GM23248 (cell line): ENCODE measurements at regions not wholly inside any gene's neighbourhood (a gene's known extent, or its start where the extent isn't known, plus 50 kb on each side); places are given as distances from the start of the nearest gene placed in this dataset.

Experiments used
- DNase-seq: peaks from one replicate; pipeline ENCODE4 v3.0.0-alpha.2; 2015
- H2AFZ ChIP-seq: fragments of 200-600 bp; sonication (generic); 2 replicates; pipeline ENCODE4 v1.6.1; 2016; ENCODE audit warnings: antibody characterized with exemption
- H3F3A ChIP-seq: fragments of 200-600 bp; sonication (generic); 2 replicates; pipeline ENCODE4 v1.6.1; 2016; ENCODE audit warnings: mild to moderate bottlenecking, antibody characterized with exemption, mixed run types; ENCODE audit not compliant: insufficient read depth
- H3K27ac ChIP-seq: fragments of 200-600 bp; sonication (generic); 2 replicates; pipeline ENCODE4 v1.5.1; 2016; ENCODE audit warnings: mild to moderate bottlenecking
- H3K27me3 ChIP-seq: fragments of 200-600 bp; sonication (generic); replicated peaks from 2 replicates; pipeline ENCODE4 v1.6.1; 2016; ENCODE audit warnings: mild to moderate bottlenecking; ENCODE audit not compliant: insufficient read depth
- H3K36me3 ChIP-seq: fragments of 200-600 bp; sonication (generic); 2 replicates; pipeline ENCODE4 v1.6.1; 2016; ENCODE audit warnings: low read depth, mild to moderate bottlenecking
- H3K4me1 ChIP-seq: fragments of 200-600 bp; sonication (generic); 2 replicates; pipeline ENCODE4 v1.6.1; 2016; ENCODE audit warnings: mild to moderate bottlenecking; ENCODE audit not compliant: insufficient read depth
- H3K4me2 ChIP-seq: fragments of 200-600 bp; sonication (generic); one replicate; pipeline ENCODE4 v1.6.1; 2016; ENCODE audit warnings: mild to moderate bottlenecking; ENCODE audit not compliant: unreplicated experiment
- H3K4me3 ChIP-seq: fragments of 200-600 bp; sonication (generic); 2 replicates; pipeline ENCODE4 v1.5.1; 2016; ENCODE audit warnings: mild to moderate bottlenecking
- H3K79me2 ChIP-seq: fragments of 200-600 bp; sonication (generic); 2 replicates; pipeline ENCODE4 v1.6.1; 2016; ENCODE audit warnings: mild to moderate bottlenecking; ENCODE audit not compliant: insufficient read depth
- H3K9ac ChIP-seq: fragments of 200-600 bp; sonication (generic); 2 replicates; pipeline ENCODE4 v1.6.1; 2016; ENCODE audit warnings: mild to moderate bottlenecking
- H3K9me2 ChIP-seq: fragments of 200-600 bp; sonication (generic); 2 replicates; pipeline ENCODE4 v1.6.1; 2016; ENCODE audit warnings: mixed run types, mild to moderate bottlenecking, moderate library complexity; ENCODE audit not compliant: insufficient read depth
- H3K9me3 ChIP-seq: fragments of 200-600 bp; sonication (generic); one replicate; pipeline ENCODE4 v1.6.1; 2017; ENCODE audit warnings: low read depth
- H4K20me1 ChIP-seq: fragments of 200-600 bp; sonication (generic); 2 replicates; pipeline ENCODE4 v1.6.0; 2016; ENCODE audit not compliant: insufficient read depth
- EZH2 ChIP-seq: fragments of 200-600 bp; sonication (generic); IDR thresholded peaks from 2 replicates; pipeline ENCODE4 v1.6.1; 2018; ENCODE audit warnings: antibody characterized with exemption, mild to moderate bottlenecking; ENCODE audit not compliant: insufficient read depth, poor library complexity, severe bottlenecking
- EZH2phosphoT487 ChIP-seq: fragments of 200-600 bp; sonication (generic); IDR thresholded peaks from 2 replicates; pipeline ENCODE4 v1.6.1; 2018; ENCODE audit warnings: antibody characterized with exemption, moderate library complexity, mild to moderate bottlenecking, low read depth; ENCODE audit not compliant: insufficient read depth
- WGBS, 2 experiments: methylation state at CpG; one replicate each; pipeline ENCODE4 v1.1.6; 2015 to 2017; ENCODE audit warnings: low lambda C conversion rate in 2 of 2, low coverage in 1 of 2; ENCODE audit errors: missing lambda C conversion rate in 2 of 2; 5-methylcytosine and 5-hydroxymethylcytosine counted together
- in situ Hi-C: fragments of 300-500 bp; cut with MboI; formaldehyde crosslinking; loops from 2 replicates; pipeline ENCODE4 v1.15.0; 2020

DNA sequence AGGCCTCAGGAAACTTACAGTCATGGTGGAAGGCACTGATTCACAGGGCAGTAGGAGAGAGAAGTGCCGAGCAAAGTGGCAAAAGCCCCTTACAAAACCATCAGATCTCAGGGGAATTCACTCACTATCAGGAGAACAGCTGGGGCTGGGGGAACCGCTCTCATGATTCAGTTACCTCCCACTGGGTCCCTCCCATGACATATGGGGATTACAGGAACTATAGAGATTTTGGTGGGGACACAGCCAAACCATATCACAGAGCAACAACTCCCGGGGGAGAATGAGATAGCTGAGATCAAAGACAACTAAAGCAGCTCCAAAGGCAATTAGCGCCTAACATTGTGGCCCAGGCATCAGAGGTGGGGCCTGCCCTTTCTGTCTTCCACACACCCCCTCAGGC, 85.4 kb upstream of the VOPP1 start:
- H3K9me2 ChIP-seq: no peaks in the 10 kb centered on the region
- no peak overlapping the region for H3K27ac ChIP-seq
- H3K27me3 ChIP-seq: no peaks in the 10 kb centered on the region
- no peaks in the 10 kb centered on the region for H3K4me1 ChIP-seq
- H3K4me3 ChIP-seq: no peak overlapping the region
- no peaks in the 10 kb centered on the region for H3K36me3 ChIP-seq
- H3K9ac ChIP-seq: no peak overlapping the region
- H3K9me3 ChIP-seq: no peaks in the 10 kb centered on the region
- no peaks in the 10 kb centered on the region for H3F3A ChIP-seq
- TF ChIP-seq EZH2phosphoT487: no peak
- no peak for TF ChIP-seq EZH2
- no peak overlapping the region for H2AFZ ChIP-seq
- no peaks in the 10 kb centered on the region for H3K79me2 ChIP-seq
- DNase-seq: no peak
- H3K4me2 ChIP-seq: no peak overlapping the region
- H4K20me1 ChIP-seq: no peaks in the 10 kb centered on the region
- in situ Hi-C loops: no loop called here
- WGBS, 2 experiments: 27 to 32% methylated on average over 4 of the region's 4 CpGs

DNA sequence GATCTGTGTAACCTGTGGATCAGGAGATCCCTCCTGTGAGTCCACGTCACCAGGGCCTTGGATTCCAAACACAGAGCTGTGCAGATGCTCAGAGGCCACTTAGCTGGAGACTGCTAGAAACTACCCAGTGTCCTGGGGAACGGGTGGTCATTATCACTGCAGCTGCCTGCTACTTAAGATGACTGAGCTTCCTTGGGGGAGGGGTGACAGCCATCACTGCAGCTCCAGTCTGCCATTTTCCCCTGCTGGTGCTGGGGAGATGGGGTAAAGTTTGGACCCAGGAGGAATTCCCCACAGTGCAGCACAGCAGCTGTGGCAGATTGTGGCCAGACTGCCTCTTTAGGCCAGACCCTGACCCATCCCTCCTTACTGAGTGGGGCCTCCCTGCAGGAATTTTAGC, 78.8 kb upstream of the VOPP1 start:
- no peak overlapping the region for H3K4me2 ChIP-seq
- H3K27ac ChIP-seq: no peak overlapping the region
- H3K9me2 ChIP-seq: no peaks in the 10 kb centered on the region
- DNase-seq: no peak
- WGBS, 2 experiments: 59 to 80% methylated on average over 2 of the region's 2 CpGs
- no peaks in the 10 kb centered on the region for H3F3A ChIP-seq
- H3K4me1 ChIP-seq: no peaks in the 10 kb centered on the region
- no peak overlapping the region for H3K9ac ChIP-seq
- no peaks in the 10 kb centered on the region for H3K27me3 ChIP-seq
- in situ Hi-C loops: no loop called here
- H2AFZ ChIP-seq: no peak overlapping the region
- no peak overlapping the region for H3K4me3 ChIP-seq
- H3K79me2 ChIP-seq: no peaks in the 10 kb centered on the region
- H3K9me3 ChIP-seq: no peaks in the 10 kb centered on the region
- no peaks in the 10 kb centered on the region for H3K36me3 ChIP-seq
- no peaks in the 10 kb centered on the region for H4K20me1 ChIP-seq
- no peak for TF ChIP-seq EZH2
- no peak for TF ChIP-seq EZH2phosphoT487

DNA sequence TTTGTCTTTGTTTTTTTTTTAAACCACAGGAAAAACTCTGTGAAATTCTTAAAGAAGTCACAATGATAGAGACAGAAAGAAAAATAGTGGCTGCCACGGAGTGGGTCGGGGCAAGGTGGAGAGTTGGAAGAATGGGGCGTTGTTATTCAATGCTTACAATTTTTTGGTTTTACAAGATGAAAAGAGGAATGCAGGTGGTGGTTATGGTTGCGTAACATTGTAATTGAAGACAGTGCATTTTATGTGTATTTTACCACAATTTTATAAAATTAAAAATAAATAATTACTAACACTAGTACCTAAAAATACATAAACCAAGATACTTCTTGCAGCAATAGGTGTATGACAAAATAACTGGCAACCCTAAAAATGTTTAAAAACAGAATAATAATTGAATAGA, 76.9 kb upstream of the VOPP1 start:
- 70 to 72% methylated on average over 4 of the region's 4 CpGs for WGBS, 2 experiments
- in situ Hi-C loops: loop anchor here (10.0 to 25.0 kb wide), 2 partner anchors 313 to 426 kb away; partner anchors contain the start of genes MRPS17 and NIPSNAP2
- H3K4me2 ChIP-seq: no peak overlapping the region
- H3F3A ChIP-seq: no peaks in the 10 kb centered on the region
- no peak overlapping the region for H3K4me3 ChIP-seq
- no peaks in the 10 kb centered on the region for H3K27me3 ChIP-seq
- no peaks in the 10 kb centered on the region for H3K36me3 ChIP-seq
- TF ChIP-seq EZH2: no peak
- no peak for TF ChIP-seq EZH2phosphoT487
- H4K20me1 ChIP-seq: no peaks in the 10 kb centered on the region
- no peaks in the 10 kb centered on the region for H3K9me3 ChIP-seq
- DNase-seq: no peak
- H3K4me1 ChIP-seq: no peaks in the 10 kb centered on the region
- H3K79me2 ChIP-seq: no peaks in the 10 kb centered on the region
- no peak overlapping the region for H3K9ac ChIP-seq
- no peak overlapping the region for H3K27ac ChIP-seq
- no peaks in the 10 kb centered on the region for H3K9me2 ChIP-seq
- H2AFZ ChIP-seq: no peak overlapping the region

DNA sequence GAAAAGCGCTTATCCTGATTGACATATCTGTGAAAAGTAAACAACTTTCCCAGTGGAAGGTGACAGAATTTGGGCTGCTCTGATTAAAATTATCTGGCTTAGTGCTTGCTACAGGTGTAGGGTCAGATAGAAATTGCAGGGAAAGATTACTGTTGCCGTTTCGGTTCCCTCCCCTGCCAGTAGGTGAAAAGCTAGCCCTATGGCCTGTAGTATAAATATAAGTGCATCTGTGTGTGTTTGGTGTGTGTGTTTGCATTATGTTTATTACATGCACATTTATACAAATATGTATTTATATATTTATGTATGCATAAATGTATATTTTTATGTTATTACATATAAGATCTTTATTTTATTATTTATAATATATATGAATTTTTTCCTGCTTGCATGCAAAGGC, 72.3 kb upstream of the VOPP1 start:
- no peaks in the 10 kb centered on the region for H3K27me3 ChIP-seq
- no peaks in the 10 kb centered on the region for H3K36me3 ChIP-seq
- no peaks in the 10 kb centered on the region for H3K9me3 ChIP-seq
- no peaks in the 10 kb centered on the region for H3K9me2 ChIP-seq
- H3F3A ChIP-seq: no peaks in the 10 kb centered on the region
- WGBS, 2 experiments: 78 to 81% methylated on average over 3 of the region's 3 CpGs
- H3K79me2 ChIP-seq: no peaks in the 10 kb centered on the region
- no peak for DNase-seq
- no peak for TF ChIP-seq EZH2phosphoT487
- TF ChIP-seq EZH2: no peak
- H3K4me3 ChIP-seq: no peak overlapping the region
- H4K20me1 ChIP-seq: no peaks in the 10 kb centered on the region
- H3K27ac ChIP-seq: no peak overlapping the region
- H2AFZ ChIP-seq: no peak overlapping the region
- H3K4me1 ChIP-seq: 0 out of 2 replicates have a peak, but pooled peaks cover 4% of the 10 kb centered on the region
- in situ Hi-C loops: loop anchor here (10.0 to 25.0 kb wide), 2 partner anchors 318 to 430 kb away; partner anchors contain the start of genes MRPS17 and NIPSNAP2
- H3K9ac ChIP-seq: no peak overlapping the region
- no peak overlapping the region for H3K4me2 ChIP-seq

DNA sequence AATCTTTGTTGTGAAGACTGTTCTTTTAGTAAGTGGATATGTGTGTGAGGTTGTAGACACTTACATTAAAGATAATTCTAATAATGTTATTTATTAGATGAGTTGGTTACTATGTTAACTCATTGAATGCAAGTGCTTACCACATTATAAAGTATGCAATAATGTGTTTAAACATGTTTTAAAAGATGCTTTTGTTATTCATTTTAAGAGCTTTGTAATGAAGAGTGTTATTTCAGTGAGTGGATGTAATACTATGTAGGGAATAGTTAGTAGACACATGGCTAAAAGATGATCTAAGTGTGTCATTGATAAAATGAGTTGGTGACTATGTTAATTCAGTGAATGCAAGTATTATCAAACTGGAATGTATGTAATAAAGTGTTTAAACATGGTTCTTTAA, 70.0 kb upstream of the VOPP1 start:
- TF ChIP-seq EZH2phosphoT487 (no peak), EZH2 (no peak)
- Histone ChIP-seq H4K20me1 (no peaks in the 10 kb centered on the region), H3F3A (no peaks in the 10 kb centered on the region), H3K9me2 (no peaks in the 10 kb centered on the region), H3K9ac (no peak overlapping the region), H3K9me3 (no peaks in the 10 kb centered on the region), H3K4me3 (no peak overlapping the region), H3K36me3 (no peaks in the 10 kb centered on the region), H3K4me2 (no peak overlapping the region), H3K79me2 (no peaks in the 10 kb centered on the region), H2AFZ (no peak overlapping the region), H3K4me1 (0 out of 2 replicates have a peak, but pooled peaks cover 4% of the 10 kb centered on the region), H3K27ac (no peak overlapping the region), H3K27me3 (no peaks in the 10 kb centered on the region)
- in situ Hi-C loops: loop anchor here (10.0 to 25.0 kb wide), 2 partner anchors 320 to 433 kb away; partner anchors contain the start of genes MRPS17 and NIPSNAP2
- DNase-seq: no peak
